DMS79 (cell line): ENCODE measurements at regions not wholly inside any gene's neighbourhood (a gene's known extent, or its start where the extent isn't known, plus 50 kb on each side); places are given as distances from the start of the nearest gene placed in this dataset.
"Not testable (repeated sequence)": the region's sequence is repeated elsewhere in the genome, so short reads cannot be mapped to it uniquely, and the experiment has no call there.

Experiments
- DNase-seq: peaks from one replicate; lab custom pipeline; 2025; lab: John Stamatoyannopoulos, UW

GRCh38 chr6:155936127-155936526, 480.5 kb upstream of the NOX3 start:
- no peak for DNase-seq

DNA sequence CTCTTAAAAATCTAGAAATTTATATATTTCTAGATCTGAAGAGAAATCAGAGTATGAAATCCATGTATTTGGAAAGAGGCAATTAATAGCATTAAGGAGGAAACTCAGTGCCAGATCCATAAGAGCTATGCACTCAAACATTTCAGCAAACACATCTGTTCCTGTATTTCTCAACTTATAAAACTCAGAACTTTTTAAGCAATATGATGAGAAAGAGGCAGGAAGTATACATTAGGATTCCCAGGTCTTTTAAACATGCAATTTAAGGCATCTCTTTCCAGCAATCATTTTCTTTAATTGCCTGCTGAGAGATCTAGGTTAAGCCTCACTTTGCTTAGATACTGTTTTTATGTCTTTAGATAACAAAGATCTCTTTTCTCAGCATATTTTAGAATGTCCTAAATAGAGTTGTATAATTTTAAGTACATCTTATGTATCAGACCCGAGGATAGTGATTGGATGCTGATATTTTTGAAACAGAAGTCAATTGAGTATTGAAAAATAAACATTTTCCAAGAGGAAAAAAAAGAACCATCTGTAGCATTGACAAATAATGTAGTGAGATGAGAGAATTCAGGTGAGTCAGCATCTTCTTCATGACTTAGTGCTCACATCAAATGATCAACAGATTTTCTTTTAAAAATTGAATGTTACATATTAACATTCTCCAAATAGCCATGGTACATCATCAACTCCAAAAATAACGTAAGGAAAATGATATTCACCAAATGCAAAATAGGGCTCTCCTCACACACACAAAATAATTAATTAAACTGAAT, 461.4 kb upstream of the NOX3 start:
- DNase-seq: no peak

DNA sequence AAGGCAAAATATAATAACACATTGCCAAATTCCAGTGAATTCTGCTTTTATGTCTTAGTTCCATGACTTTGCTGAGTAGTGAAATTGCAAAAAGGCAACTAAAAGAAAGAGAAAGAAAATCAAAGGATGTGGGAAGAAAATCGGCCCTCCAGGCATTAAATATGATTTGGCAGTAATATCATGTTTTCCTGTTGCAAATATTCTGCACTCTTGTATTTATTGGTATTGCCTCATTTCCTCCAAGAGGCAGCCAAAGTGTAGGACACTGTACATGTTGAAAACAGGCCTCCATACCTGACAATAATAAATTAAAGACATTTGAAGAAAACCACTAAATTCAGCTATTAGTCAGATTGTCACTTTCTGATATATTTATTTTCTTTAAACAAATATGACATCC, 460.0 kb upstream of the NOX3 start:
- no peak for DNase-seq

- no peak for DNase-seq
Observed at GRCh38 chr6:155913816-155914215, 458.2 kb upstream of the NOX3 start.

DNA sequence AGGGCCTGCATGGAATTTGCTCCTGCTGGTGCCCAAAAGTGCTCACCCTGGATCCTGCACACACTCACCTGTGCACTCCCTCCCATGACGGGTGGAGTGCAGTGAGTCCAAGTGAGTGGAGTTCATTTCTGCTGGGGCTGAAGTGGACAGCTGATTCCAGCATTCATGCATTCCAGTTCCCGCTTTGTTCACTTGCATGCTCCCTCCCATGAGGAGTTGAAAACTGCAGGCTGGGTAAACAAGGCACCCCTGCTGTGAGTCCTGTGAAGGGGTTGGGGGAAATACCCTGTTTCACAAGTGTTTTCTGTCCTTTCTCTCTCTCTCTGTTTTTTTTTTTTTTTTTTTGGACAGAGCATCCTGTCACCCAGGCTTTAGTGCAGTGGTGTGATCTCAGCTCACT, 454.1 kb upstream of the NOX3 start:
- DNase-seq: no peak

GRCh38 chr6:155895641-155896040, 440.0 kb upstream of the NOX3 start:
- DNase-seq: no peak

- DNase-seq: no peak
Observed at GRCh38 chr6:155894758-155895157, 439.1 kb upstream of the NOX3 start.

DNA sequence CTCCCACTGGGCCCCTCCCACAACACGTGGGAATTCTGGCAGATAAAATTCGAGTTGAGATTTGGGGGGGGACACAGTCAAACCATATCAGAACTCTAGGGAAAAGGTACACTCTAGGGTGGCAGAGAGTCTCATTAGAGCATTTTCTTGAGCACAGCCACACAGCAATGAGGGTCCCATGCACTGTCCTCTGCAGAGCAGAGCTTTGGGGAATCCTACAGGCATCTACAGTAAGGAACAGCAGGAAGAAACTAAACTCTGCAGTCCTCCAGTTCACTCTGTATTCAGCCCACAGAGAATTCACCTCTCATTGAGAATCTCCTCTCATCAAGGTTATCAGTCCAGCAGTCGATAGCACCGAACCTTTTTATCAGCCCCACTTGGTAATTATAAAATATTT, 438.6 kb upstream of the NOX3 start:
- no peak for DNase-seq

- no peak for DNase-seq
Observed at GRCh38 chr6:155890409-155890808, 434.8 kb upstream of the NOX3 start.

GRCh38 chr6:155889410-155889809, 433.8 kb upstream of the NOX3 start:
- DNase-seq: no peak

DNA sequence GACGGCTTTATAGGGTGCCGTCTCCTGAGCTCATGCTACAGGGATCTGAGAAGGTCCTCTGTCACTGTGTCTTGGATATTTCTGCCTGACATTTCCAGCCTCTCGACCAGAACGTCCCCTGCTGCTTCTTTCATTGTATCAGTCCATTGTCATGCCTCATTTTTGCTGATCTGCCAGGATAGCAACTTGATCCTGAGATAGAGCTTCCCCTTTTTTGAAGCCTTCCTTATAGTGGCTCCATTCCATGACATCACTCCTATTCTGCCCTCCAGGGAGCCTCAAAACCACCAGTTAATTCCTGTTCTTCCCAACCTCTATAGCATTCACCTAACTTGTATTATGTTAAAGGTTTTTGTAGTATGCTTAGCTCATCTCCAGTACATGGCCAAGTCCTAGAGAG, 431.8 kb upstream of the NOX3 start:
- no peak for DNase-seq

GRCh38 chr6:155883741-155884140, 428.1 kb upstream of the NOX3 start:
- no peak for DNase-seq

- no peak for DNase-seq
Observed at GRCh38 chr6:155883334-155883731, 427.7 kb upstream of the NOX3 start.

- DNase-seq: no peak
Observed at GRCh38 chr6:155882527-155883333, 427.1 kb upstream of the NOX3 start.

DNA sequence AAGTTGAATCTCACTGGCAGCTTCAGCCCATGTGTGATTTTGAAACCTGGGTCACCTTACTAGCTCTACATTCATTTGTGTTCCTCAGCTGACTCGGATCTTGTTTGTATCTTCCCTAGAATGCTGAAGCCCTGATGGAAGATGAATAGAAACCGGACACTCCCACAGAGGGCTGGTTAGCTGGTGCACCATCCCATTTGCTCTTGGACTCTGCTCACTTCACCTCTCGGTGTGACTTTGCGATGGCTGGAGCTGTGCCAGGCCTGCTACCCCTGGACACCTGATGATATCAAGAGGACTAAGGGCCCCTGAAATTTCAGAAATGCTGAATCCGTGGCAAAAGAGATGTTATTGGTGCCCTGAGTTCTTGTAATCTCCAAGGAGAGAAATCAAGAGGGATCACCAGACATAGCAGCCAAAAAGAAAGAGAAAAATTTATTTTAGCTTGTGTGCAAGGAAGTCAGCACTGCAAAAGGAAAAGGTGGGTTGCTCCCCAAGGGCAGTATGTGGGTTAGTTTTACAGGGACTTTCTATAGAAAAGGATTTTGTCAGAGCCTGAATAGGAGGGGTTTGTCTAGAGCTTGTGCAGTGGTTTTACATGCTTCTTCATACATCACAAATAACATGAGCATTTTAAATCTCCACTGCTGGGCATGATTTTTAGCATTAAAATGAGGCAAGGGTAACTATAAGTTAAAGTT, 426.3 kb upstream of the NOX3 start:
- no peak for DNase-seq

- no peak for DNase-seq
Observed at GRCh38 chr6:155880900-155881299, 425.3 kb upstream of the NOX3 start.

GRCh38 chr6:155872961-155873360, 417.3 kb upstream of the NOX3 start:
- no peak for DNase-seq

- no peak for DNase-seq
Observed at GRCh38 chr6:155867682-155868081, 412.0 kb upstream of the NOX3 start.

DNA sequence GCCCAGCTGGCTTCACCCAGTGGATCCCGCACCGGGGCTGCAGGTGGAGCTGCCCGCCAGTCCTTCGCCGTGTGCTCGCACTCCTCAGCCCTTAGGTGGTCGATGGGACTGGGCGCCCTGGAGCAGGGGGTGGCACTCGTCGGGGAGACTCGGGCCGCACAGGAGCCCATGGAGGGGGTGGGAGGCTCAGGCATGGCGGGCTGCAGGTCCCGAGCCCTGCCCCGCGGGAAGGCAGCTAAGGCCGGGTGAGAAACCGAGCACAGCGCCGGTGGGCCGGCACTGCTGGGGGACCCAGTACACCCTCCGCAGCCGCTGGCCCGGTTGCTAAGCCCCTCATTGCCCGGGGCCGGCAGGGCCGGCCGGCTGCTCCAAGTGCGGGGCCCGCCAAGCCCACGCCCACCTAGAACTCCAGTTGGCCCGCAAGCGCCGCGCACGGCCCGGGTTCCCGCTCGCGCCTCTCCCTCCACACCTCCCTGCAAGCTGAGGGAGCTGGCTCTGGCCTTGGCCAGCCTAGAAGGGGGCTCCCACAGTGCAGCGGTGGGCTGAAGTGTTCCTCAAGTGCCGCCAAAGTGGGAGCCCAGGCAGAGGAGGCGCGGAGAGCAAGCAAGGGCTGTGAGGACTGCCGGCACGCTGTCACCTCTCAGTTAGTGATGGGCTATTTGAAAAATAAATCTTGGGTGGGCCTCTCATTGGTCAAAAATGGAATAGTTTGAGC, 411.2 kb upstream of the NOX3 start:
- not testable (repeated sequence) for DNase-seq

DNA sequence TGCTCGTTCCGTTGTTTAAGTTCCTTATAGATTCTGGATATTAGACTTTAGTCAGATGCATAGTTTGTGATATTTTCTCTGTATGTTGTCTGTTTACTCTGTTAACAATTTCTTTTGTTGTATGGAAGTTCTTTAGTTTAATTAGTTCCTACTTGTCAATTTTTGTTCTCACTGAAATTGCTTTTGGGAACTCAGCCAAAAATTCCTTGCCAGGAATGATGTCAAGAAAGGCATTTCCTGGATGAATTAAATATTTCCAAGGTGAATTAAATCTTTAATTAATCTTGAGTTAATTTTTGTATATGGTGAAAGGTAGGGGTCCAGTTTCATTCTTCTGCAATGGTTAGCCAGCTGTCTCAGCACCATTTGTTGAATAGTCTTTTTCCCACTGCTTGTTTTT, 406.2 kb upstream of the NOX3 start:
- DNase-seq: no peak

- DNase-seq: not testable (repeated sequence)
Observed at GRCh38 chr6:155858906-155859305, 403.3 kb upstream of the NOX3 start.

GRCh38 chr6:155854787-155855186, 399.1 kb upstream of the NOX3 start:
- no peak for DNase-seq
